ENCODE measurements at regions not wholly inside any gene's neighbourhood (a gene's known extent, or its start where the extent isn't known, plus 50 kb on each side); places are given as distances from the start of the nearest gene placed in this dataset.

DNA sequence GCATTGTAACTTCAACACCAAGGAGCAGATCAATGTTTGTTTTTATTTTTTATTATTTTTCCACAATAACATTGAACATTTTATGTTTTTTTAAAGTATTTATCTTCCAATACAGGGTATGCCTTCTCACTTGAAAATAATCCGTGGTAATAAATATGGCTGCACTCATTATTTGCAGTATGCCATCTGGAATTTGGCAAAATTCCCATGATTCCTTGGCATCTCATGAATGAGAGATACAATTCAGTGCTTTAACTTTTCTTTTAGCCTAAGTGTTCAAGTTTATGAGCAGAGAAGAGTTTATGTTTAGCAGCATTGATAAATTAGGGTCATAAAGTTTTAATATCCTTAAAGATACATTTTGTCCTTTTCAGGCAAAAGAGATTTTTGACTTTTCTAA, 1109.6 kb upstream of the ATXN8OS start:
- TF ChIP-seq CTCF (IDR thresholded peaks at IDR 0.05 in 2 of 3, conservative IDR thresholded peaks at IDR 0.05 in 1 of 3; ENCODE audit: control insufficient read depth in 2 of 3, extremely low read depth in 1 of 3, insufficient read depth in 1 of 3, low read depth in 3 of 3, low read length in 3 of 3) (no peak), TCF7 (IDR thresholded peaks at IDR 0.05; ENCODE audit: borderline replicate concordance) (no peak), CHD4 (IDR thresholded peaks at IDR 0.05) (no peak), SMAD1 (IDR thresholded peaks at IDR 0.05; ENCODE audit: low read depth, partially characterized antibody) (no peak), POLR2A (IDR thresholded peaks at IDR 0.05; ENCODE audit: low read depth, low read length) (no peak), EP300 (IDR thresholded peaks at IDR 0.05; ENCODE audit: borderline replicate concordance in 1 of 2, control insufficient read depth in 1 of 2, low read depth in 2 of 2, low read length in 2 of 2) (no peak), DPF2 (IDR thresholded peaks at IDR 0.05) (no peak), TCF12 (IDR thresholded peaks at IDR 0.05; ENCODE audit: low read depth, low read length) (no peak), HDGF (IDR thresholded peaks at IDR 0.05) (no peak), RAD21 (IDR thresholded peaks at IDR 0.05; ENCODE audit: insufficient read depth, low read depth, low read length) (no peak), SUPT20H (IDR thresholded peaks at IDR 0.05; ENCODE audit: borderline replicate concordance, control insufficient read depth, low read depth, low read length) (no peak), SREBF2 (IDR thresholded peaks at IDR 0.05; ENCODE audit: low read length) (no peak)
- TF ChIP-seq, protein P1, sequence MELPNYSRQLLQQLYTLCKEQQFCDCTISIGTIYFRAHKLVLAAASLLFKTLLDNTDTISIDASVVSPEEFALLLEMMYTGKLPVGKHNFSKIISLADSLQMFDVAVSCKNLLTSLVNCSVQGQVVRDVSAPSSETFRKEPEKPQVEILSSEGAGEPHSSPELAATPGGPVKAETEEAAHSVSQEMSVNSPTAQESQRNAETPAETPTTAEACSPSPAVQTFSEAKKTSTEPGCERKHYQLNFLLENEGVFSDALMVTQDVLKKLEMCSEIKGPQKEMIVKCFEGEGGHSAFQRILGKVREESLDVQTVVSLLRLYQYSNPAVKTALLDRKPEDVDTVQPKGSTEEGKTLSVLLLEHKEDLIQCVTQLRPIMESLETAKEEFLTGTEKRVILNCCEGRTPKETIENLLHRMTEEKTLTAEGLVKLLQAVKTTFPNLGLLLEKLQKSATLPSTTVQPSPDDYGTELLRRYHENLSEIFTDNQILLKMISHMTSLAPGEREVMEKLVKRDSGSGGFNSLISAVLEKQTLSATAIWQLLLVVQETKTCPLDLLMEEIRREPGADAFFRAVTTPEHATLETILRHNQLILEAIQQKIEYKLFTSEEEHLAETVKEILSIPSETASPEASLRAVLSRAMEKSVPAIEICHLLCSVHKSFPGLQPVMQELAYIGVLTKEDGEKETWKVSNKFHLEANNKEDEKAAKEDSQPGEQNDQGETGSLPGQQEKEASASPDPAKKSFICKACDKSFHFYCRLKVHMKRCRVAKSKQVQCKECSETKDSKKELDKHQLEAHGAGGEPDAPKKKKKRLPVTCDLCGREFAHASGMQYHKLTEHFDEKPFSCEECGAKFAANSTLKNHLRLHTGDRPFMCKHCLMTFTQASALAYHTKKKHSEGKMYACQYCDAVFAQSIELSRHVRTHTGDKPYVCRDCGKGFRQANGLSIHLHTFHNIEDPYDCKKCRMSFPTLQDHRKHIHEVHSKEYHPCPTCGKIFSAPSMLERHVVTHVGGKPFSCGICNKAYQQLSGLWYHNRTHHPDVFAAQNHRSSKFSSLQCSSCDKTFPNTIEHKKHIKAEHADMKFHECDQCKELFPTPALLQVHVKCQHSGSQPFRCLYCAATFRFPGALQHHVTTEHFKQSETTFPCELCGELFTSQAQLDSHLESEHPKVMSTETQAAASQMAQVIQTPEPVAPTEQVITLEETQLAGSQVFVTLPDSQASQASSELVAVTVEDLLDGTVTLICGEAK (IDR thresholded peaks at IDR 0.05; ENCODE audit: borderline replicate concordance), result no peak
- TF ChIP-seq, protein P2, sequence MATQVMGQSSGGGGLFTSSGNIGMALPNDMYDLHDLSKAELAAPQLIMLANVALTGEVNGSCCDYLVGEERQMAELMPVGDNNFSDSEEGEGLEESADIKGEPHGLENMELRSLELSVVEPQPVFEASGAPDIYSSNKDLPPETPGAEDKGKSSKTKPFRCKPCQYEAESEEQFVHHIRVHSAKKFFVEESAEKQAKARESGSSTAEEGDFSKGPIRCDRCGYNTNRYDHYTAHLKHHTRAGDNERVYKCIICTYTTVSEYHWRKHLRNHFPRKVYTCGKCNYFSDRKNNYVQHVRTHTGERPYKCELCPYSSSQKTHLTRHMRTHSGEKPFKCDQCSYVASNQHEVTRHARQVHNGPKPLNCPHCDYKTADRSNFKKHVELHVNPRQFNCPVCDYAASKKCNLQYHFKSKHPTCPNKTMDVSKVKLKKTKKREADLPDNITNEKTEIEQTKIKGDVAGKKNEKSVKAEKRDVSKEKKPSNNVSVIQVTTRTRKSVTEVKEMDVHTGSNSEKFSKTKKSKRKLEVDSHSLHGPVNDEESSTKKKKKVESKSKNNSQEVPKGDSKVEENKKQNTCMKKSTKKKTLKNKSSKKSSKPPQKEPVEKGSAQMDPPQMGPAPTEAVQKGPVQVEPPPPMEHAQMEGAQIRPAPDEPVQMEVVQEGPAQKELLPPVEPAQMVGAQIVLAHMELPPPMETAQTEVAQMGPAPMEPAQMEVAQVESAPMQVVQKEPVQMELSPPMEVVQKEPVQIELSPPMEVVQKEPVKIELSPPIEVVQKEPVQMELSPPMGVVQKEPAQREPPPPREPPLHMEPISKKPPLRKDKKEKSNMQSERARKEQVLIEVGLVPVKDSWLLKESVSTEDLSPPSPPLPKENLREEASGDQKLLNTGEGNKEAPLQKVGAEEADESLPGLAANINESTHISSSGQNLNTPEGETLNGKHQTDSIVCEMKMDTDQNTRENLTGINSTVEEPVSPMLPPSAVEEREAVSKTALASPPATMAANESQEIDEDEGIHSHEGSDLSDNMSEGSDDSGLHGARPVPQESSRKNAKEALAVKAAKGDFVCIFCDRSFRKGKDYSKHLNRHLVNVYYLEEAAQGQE (IDR thresholded peaks at IDR 0.05; ENCODE audit: low read depth, low read length), result no peak
